ENCODE measurements at regions not wholly inside any gene's neighbourhood (a gene's known extent, or its start where the extent isn't known, plus 50 kb on each side); places are given as distances from the start of the nearest gene placed in this dataset.
"Not testable (repeated sequence)": the region's sequence is repeated elsewhere in the genome, so short reads cannot be mapped to it uniquely, and the experiment has no call there.

DNA sequence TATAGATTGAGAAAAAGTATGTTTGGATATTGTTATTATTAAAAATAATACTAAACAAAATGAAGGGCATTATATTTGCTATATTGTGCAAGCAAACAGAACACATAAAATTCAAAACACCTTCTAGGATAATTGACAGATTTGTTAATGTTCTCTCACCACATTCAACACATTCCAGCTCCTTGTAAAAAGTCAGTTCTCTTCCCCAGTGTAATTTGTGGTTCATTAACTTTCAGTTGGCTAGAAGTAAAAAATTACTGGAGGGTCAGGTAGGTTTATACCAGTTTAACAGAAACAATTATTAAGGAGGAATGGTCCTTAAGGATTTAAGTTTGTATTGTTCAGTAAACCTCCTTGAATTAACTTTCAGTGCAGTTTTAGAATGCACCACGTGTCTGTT is 1235.3 kb upstream of the ADGRL2 start:
- DNase-seq = no peak

- DNase-seq = no peak
These were observed 1258.5 kb upstream of the ADGRL2 start for GRCh38 chr1:80542231-80542630.

- DNase-seq = no peak
These were observed 1260.1 kb upstream of the ADGRL2 start for GRCh38 chr1:80540596-80540995.

DNA sequence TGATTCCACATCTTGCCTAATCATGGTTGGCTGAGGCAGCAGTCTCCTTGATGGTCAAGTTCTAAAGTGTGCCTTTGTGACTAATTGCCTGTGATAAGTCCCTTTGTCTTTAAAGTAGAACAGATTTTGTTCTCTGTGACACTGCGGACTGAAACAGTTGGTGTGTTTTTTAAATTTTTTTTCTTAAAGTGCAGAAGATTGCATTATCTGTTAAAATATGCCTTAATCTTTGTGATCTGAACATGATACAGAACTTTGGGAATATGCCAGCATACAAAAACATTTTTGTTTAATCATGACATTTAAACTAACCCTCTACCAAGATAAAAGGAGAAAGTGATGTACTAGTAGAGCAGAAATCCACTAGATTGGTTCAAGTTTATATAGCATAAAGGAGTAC is 1260.6 kb upstream of the ADGRL2 start:
- no peak for DNase-seq

GRCh38 chr1:80539298-80539697 is 1261.4 kb upstream of the ADGRL2 start:
- not testable (repeated sequence) for DNase-seq

DNA sequence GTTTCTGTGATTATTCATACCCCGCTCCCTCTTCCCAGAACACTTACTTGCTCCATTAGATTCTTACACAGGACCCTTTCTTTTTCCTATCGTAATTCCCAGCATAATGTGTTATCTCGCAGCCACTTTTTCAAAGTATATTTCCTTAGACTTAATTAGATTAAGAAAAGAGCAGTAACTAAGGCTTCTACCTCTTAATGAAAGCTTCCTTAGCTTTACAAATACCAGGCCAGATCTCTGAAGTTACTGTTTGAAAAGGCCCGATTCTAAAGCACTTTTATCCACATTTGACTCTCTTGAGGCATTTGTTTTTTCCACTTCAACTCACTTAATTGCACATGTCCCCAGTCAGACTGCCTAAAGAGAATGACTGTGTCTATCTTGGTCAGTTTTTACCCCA is 1264.3 kb upstream of the ADGRL2 start:
- DNase-seq = no peak

- DNase-seq = no peak
These were observed 1265.3 kb upstream of the ADGRL2 start for GRCh38 chr1:80535466-80535865.

DNA sequence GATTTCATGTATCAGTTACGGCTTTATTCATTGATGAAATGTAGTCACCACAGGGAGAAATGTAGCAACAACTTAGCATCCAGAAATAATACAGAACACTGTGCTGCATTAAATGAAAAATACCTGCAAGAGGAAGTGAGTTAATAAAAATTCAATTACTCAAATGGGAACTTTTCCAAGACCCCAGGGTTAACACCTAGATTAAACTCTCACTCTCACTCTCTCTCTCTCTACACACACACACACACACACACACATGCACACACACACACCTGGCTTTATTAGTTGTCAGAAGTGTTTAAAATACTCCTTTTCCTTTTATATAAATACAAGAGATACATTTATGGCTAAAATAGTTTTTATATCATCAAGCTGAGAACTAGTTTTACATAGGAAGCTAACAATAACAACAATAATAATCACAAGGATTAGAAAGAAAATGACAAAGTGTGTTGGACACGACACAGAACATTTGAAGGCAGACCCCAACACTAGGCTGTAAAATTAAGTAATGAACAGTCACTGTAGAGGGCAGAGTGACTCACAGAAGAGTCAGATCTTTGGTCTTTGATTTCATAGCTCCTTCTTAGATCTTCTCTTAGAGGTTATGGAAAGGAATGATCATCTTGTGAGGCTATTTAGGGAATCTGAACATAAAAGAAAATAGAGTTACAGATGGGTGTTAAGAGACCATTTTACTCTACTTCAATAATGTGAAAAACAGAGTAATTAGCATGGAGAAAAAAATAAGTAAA is 1266.0 kb upstream of the ADGRL2 start:
- no peak for DNase-seq

GRCh38 chr1:80533775-80534334 is 1266.9 kb upstream of the ADGRL2 start:
- DNase-seq = no peak

GRCh38 chr1:80533093-80533492 is 1267.6 kb upstream of the ADGRL2 start:
- no peak for DNase-seq

DNA sequence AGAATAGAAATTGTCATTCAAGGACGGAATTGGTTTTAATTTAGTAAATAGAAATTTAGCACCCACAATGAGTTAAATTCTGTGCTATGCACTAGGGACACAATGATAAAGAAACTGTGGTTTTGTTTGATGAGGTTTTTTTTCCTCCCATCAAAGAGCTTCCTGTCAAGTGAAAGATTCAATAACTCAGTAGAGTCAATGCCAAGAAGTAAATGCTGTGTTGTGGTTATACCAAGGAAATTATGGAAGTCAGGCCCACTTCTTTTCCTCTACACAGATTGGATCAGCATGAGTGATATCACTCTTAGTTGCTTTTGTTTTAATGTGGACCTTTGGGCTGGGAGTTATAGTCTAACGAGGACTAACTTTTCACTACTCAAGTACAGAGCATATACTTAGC is 1269.6 kb upstream of the ADGRL2 start:
- DNase-seq = no peak

DNA sequence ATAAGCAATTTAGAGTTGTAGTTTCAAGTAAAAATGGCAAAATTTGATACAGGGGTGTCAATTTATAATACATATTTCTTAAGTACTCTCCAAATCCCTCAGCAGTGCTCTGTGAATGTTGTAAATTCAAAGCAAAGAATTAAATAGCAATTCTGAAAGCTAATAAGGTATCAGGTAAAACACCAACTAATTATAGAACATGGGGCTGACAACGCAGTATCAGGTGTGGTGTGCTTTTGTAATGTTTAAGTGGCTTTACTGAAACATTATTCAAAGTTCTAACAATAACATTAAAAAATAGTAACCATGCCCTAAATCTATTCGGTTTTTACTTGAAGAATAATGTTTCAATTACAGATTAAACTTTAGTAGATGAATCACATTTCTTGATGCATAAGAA is 1271.2 kb upstream of the ADGRL2 start:
- no peak for DNase-seq

DNA sequence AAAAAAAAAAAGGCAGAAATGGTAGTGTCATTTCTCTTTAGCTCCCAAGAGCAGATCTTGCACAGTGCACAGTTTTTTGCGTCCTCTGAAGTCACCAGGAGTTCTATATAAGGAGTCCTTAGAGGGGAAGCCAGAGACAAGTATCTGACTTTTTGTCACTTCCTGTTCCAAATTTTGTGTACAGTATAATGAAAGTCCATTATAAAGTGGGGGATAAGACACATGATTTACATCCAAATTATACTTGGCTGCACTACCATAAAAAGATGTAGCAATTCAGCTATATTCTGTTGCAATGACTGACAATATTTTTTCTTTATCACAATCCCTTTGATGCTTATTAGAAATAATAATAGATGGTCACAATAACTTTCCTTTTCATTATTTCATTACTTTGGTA is 1276.9 kb upstream of the ADGRL2 start:
- no peak for DNase-seq

DNA sequence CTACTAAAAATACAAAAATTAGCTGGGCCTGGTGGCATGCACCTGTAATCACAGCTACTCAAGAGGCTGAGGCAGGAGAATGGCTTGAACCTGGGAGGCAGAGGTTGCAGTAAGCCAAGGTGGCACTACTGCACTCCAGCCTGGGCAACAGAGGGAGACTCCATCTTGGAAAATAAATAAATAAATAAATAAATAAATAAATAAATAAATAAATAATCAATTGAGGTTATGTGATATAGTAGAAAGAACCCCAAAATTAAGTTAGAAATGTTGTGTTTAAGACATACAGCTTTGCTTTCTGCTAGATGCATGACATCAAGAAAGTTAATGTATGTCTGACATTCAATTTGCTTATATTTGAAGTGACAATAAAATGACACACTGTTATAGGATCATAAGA is 1277.7 kb upstream of the ADGRL2 start:
- DNase-seq = not testable (repeated sequence)

DNA sequence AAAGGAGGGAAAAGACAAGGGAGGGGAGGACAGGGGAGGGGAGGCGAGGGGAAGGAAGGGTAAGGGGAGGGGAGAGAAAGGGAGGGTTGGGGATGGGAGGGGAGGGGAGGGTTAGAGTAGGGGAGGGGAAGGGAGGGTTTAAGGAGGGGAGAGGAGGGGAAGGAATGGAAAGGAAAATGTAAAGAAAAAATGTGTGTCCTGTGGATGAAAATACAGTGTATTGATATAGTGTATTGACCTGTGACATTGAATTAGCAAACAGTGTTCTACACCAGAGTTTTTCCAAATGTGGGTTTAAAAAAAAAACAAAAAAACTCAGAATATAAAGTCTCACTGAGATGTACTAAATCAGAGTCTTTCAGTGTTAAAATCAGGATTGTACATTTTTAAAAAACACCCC is 1279.8 kb upstream of the ADGRL2 start:
- no peak for DNase-seq

GRCh38 chr1:80517062-80517461 is 1283.7 kb upstream of the ADGRL2 start:
- DNase-seq = no peak

GRCh38 chr1:80509965-80510522 is 1290.7 kb upstream of the ADGRL2 start:
- DNase-seq = no peak

GRCh38 chr1:80506216-80506615 is 1294.5 kb upstream of the ADGRL2 start:
- DNase-seq = no peak

- DNase-seq = no peak
These were observed 1302.1 kb upstream of the ADGRL2 start for GRCh38 chr1:80498673-80499072.

- no peak for DNase-seq
These were observed 1304.9 kb upstream of the ADGRL2 start for GRCh38 chr1:80495806-80496205.

GRCh38 chr1:80472145-80472544 is 1328.6 kb upstream of the ADGRL2 start:
- no peak for DNase-seq

DNA sequence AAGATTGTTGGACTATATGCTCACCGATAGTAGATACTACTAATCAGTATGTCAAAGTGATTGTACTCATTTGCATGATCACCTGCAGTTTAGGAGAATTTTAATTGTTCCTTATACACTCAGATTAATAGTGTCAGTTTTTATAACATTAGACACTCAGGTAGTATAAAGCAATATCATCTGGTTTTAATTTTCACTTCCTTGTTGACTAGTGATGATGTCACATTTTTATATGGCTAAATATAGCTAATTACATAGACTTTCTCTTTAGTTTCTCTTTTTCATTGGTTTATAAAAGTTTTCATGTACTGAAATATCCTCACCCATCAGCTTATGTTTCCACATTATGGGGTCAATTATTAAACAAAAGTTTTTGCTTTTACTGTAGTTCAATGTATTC is 1332.4 kb upstream of the ADGRL2 start:
- DNase-seq = no peak

DNA sequence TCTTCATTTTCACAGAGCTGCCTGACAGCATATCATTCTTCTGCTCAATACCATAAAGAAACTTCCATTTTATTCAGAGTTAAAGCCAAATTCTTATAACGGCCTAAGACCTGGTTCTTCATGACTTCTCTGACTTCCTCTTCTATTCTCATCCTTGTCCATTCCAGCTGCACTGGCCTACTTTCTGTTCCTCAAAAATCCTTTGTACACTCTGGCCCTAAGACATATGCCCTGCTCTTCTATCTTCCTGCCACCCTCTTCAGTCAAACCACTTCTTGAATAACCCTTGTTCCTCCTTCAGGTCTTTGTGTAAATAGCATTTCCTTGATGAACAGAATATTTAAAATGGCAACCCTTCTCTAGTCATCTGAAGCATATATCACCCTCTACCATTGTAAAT is 1338.7 kb upstream of the ADGRL2 start:
- no peak for DNase-seq

DNA sequence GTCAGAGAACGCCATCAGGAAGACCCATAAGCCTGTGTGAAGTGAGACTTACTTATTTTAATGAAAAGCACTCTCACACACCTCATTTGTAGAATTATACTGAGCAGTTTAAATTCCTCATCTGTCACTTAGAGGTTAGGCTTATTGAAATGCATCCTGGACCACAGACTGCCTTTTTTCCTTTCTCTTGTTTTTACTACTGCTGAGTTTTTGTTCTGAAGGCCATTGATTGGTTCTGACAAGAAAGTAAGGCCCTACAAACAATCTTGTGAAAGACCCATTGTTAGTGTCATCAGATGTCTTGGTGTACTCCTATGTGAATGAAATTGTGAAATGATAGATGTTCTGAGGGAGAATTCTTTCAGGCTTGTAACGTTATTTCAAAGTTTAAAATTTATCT is 1343.3 kb upstream of the ADGRL2 start:
- DNase-seq = no peak

DNA sequence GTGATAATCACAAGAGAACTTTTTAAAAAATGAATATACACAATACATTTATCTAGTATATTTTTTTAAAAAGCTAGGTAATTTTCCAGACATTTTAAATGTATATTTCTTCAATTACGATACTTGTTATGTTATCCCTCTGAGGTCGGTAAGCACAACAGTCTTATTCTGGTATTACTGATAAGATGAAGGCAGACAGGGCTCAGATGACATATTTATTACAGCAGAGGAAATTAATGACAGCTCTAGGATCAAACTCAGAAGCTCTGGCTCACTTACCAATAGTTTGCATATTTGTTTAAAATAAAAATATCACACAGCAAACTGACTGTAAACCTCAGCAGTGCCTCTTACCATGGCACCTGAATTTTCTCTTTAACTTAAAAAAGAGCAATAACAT is 1347.0 kb upstream of the ADGRL2 start:
- DNase-seq = no peak

All from hematopoietic multipotent progenitor cell treated with erythropoietin and hydrocortisone succinate and interleukin-3 and kit ligand, for 6 days (in vitro differentiated cells).